GM19328 (cell line): ENCODE measurements at regions not wholly inside any gene's neighbourhood (a gene's known extent, or its start where the extent isn't known, plus 50 kb on each side); places are given as distances from the start of the nearest gene placed in this dataset.

Experiments used
- ATAC-seq: cut with Tn5 transposase; IDR thresholded peaks from one replicate; pipeline ENCODE4 v1.9.1; 2021; ENCODE audit warnings: mild to moderate bottlenecking, moderate library complexity; ENCODE audit not compliant: unreplicated experiment

DNA sequence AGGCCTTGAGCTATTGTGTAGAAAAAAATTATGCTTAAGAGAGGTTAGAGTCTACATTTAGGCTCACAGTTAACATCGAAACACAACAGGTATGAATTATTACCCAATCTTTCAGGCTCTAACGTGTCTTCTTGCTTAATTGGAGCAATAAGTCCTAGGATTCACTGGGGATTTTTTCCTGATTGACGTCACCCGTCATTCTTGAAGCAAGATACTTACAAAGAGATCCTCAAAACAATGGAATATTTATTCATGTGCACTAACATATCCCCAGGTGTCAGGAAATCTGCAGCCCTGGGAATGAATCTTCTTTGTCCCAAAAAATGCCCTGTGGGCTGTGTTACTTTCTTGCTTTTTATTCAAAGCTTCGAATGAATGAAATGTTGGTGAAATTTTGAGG lies 413.5 kb downstream of the NFIB start:
- no peak for ATAC-seq

DNA sequence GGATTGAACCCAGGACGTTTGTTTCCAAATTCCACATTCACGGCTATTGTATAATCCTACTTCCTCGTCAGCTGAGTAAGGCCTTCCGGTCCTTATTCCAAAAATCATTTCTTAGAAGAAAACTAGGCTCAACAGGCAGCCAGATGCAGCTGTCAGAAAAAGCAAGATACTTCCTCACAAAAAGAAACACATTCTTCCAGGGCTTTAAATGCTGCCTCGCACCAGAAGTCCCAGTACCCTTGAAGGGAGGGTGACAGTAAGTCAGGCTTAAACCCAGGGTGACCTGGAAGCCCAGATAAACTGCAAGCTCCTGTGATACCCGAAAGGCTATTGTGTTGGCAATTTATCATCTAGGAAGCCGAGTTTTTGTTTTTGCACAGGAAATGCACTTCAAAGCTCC lies 414.0 kb downstream of the NFIB start:
- ATAC-seq: no peak

DNA sequence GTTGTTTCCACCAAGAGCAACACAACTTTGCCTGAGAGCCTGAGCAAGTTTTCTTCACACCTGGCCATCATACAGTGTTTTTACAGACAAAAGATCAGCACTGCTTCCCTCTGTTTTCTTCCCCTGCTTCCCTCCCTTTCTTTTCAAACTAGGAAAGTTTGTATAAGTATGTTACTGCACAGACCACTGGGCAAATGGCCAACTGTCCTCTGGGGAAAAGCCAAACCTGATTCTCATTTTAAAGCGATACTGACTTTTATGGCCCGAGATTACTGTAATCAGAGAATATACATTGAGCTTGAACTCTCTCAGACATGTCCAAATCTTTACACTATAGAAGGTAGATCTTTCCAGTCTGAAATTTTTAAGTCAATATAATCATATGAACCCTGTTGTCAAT lies 415.0 kb downstream of the NFIB start:
- ATAC-seq: no peak

DNA sequence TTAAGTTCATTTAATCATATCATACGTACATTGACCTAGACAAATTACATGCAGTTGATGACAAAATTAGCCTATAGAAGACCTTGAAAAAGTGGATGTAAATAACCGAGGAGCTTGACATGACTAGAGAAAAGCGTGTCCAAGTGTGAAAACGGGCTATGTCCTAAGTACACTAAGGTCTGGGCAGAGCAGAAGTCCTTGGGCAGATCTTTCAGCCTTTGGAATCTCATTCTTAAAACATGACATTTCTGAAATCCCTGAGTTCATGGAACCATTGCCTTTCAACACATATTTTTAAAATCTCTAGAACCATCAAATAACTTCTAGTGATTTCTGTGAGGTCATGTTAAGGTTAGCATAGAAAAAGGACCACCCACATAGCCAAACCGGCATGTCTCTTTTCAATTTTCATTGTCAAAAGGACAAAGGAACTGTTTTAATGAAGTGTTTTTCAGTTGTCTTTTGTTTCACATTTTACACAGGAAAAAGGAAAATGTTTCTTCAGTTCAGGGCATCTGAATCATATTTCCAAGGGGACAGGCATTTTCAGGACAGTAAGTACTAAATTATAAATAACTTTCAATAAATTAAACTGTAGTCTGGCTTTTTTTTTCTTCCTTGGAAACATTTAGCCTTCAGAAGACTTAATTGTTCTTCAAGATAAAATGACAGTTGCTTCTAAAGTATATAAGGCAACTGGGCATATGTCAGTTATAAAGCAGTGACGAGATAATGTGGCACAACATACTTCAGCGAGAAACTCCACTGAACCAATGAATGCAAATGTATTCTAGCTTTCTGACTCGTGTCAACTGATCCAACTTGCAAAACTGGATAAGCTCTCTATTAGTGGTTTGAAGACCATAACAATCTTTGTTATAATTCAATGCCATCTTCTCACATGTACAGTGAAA lies 416.8 kb downstream of the NFIB start:
- ATAC-seq: no peak

DNA sequence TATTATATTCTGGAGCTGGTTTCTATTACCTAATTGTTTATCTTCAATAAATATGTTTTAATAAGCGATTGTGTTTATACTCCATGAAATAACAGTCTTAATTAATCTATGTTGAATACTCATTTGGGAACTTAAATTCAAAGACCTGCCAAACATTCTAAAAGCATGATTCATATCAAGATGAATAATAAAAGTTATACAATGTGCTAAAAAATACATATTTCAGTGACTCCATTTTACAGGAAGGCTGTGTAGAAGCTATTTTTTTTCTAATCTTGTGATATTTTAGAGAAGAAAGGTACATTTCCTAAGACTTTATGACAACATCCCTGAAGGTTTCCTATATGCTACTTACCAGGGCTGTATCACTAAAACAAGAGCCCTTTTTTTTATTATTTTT lies 417.9 kb downstream of the NFIB start:
- ATAC-seq: no peak

DNA sequence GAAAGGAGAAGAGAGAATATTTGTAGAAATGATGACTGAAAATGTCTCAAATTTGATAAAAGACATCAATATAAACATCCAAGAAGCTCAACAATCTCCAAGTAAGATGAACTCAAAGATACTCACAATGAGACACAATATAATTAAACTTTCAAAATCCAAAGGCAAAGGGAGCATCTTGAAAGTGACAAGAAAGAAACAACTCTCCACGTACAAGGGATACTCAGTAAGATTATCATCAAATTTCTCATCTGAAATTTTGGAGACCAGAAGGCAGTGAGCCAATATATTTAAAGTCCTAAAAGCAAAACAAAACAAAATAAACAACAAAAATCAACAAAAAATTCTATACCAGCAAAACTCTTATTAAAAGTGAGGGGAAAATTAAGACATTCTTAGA lies 428.7 kb downstream of the NFIB start:
- no peak for ATAC-seq

DNA sequence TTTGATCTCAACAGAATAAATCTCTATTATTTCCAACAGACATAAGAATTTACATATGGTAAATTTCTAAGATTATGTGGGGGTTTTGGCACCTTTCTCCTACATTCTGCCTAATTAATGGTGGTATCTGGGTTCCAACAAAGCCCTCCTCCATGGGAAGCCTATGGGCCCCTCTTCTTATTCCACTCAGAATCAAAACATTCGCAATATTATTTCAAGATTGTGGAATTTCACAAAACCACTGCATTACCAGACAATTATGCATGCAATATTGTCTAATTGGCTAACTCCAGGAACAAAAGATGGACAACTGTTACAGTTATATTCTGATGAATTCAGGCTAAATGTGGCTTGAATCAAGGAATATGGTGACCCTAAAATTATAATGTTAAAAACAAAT lies 434.0 kb downstream of the NFIB start:
- ATAC-seq: no peak

DNA sequence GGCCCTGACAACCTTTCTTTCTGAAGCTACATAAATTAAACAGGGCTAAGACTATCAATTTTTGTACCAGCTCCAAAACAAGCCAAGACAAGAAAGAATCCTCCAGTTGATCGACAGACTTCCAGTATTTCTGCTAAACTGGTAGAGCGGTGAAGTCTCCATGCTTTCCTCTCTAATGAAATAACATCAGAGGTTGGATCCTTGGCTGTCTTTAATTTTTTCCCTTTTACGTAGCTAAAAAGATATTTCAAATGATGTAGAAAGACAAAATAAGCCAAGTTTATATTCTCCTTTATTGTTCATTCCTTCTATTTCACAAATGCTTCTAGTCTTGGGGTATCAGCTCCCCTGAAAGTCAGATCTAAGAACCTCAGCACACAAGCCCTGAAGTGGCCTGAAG lies 434.9 kb downstream of the NFIB start:
- no peak for ATAC-seq

DNA sequence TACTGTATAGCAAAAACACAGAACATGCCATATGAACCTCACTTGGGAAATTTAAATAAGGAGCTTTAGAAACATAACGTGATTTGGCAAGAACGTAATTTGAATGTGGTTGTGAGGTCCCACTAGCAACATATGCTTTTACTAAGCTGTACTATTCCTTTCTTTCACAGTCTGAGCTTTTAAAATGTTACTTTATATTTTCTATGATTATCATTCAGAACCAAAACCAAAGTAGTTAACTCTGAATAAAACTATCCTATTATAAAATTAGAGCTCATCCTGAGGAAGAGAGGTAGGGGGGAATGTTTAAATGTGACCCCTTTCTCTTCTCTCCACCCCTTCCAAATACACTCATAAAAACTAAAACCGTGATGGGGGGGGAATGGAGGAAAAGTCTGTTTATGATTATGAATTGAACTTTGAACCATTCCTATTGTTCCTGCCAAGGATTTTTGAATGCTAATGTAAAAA lies 435.7 kb downstream of the NFIB start:
- no peak for ATAC-seq

DNA sequence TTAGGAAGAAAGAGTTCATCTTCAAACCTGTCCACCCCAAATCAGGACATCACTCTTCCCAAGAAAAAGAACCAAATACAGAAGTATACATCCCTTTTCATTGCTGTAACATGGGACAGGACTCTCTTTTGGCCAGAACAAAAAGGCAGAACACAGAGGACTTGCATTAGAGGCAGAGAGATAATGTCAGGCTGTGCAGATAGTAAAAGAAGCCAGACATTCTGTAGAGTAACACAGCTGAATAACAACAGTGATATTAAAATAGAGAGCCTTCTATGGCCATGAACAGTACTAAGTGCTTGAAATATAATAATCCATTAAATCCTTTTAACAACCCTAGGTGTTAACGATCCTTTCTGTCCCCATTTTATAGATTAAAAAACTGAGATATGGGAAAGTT lies 437.2 kb downstream of the NFIB start:
- no peak for ATAC-seq

DNA sequence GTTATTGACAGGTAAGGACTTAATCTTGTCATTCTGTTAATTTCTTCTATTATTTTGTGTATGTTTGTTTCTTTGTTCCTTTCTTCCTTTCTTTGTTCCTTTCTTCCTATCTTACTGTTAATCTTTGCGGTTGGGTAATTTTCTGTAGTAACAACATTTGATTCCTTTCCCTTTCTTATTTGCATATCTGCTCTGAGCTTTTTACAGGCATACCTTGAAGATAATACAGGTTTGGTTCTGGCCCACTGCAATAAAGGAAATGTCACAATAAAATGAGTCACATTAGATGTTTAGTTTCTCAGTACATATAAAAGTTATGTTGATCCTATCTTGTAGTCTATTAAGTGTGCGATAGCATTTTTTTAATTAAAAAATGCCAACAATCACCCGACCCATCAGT lies 440.7 kb downstream of the NFIB start:
- no peak for ATAC-seq

DNA sequence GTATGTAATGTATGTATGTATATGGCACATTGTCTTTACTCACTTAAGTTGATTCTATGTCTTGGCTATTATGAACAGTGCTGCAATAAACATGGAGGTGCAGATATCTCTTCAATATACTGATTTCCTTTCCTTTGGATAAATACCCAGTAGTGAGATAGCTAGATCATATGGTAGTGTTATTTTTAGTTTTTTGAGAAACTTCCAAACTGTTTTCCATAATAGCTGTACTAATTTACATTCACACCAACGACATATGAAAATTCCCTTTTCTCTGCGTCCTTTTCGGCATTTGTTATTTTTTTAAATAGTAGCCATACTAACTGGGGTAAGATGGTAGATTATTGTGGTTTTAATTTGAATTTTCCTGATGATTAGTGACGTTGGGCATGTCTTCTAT lies 445.6 kb downstream of the NFIB start:
- ATAC-seq: no peak

DNA sequence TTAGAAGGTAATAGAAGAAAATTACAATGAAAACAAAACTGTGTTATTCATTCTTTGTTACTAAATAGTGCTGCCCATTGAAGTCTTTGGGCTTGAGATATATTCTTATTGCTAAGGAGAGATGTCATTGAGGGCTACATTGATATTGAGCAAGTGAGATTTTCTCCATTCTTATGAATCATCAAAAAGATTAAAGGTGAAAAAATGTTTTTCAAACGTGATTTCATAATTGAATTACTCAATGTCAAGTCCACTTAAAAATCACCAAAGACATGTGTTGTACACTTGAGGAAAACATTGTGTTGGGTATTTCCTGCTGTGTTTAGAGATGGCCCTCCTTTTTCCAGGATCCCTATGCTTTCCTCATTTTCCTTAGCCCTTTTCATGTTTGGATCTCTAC lies 448.1 kb downstream of the NFIB start:
- no peak for ATAC-seq

DNA sequence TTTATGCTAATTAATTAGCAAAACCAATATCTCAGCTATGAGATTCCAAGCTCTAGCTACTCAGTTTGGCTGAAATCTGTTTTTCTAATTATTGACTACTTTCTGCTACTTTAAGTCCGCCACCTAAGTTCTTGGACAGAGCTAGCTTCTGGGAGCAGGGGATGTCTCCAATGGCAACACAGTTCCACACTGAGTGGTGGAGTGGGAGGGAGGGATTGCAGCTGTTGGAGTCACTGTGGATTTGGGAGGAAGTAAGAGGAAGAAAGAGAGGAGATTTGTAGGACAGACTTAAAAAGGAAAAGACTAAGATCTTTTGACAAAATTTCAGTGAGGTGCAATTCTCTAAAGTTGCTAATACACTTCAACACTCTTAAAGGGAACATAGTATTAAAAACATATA lies 450.8 kb downstream of the NFIB start:
- no peak for ATAC-seq

DNA sequence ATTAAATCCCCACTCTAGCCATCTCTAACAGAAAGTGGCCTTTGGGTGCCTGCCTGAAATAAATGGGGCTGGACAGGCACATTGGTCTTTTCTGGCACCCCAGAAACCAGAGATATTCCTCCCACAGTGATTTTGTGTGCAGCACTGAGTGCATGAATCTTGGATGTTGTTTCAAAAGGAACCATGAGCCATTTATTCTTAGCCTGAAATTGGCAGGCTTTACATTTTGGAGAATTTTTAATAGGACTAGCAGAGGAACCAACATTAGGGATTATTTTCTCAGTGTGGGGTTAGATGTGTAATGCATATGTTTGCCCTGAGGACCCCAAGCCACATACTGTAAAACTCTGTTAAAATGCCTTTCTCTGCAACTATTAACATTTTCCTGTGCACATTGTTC lies 451.3 kb downstream of the NFIB start:
- no peak for ATAC-seq

DNA sequence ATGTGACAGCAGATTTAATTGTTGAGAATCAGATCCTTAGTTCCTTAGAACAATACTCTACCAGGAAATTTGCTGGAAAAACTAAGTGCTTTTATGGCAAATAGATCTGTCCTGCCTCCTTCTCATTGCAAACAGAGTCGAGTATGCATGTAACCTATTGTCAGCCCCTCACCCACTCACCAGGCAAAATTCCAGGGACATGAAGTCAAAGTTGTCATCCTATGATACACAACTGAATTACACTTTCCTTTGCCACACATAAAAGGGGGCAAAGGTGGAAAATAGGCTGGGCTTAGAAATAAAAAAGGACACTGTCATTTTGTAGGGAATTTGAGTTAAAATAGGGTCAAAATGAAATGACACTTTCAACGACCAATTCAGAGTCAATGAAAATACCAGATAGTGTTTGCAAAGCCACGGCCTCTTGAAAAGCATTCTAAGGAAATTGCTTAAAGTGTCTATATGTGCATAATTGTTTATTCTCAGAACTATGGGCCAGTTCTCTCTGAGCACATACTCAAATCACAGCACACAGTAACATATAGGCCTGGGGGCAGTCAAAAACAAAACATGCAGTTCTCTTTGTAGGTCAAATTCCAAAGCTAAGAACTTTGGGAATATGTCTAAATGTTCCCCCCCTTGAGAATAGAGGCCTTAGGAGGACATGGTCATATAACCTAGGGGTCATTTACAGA lies 452.8 kb downstream of the NFIB start:
- no peak for ATAC-seq

DNA sequence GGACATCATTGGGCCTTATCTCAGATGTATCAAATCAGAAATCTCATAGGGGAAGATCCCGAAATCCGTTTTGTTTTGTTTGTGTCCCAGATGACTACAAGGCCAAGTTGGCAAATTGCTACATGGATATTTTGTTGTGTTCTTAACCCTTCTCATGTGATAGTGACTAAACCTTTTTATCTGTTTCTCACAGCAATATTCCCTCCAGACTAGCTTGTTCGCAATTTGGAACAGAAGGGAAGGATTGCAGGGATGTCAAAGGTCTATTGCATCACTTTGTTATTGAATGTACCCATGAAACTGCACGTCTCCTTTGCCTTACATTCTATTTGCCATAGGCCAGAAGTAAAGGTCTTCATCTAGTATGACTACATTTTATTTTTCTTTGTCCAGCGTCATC lies 453.9 kb downstream of the NFIB start:
- ATAC-seq: no peak

DNA sequence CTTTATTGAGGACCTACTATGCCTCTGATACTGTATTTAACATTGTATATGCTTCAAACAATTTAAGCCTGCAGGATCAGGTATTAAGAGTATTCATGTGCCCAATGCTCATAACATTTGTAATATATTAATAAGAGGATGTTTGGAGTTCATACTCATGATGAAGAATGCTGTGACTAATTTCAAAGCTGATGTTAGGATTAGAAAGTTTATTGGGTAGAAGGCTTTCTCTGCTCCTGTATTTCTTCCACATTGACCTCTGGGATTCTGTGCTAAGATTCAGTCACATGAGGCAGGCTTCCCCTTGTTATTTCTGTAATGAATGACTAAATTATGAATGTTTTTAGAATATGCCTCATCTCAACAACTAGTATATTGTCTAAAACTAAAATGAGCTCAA lies 456.4 kb downstream of the NFIB start:
- ATAC-seq: no peak

DNA sequence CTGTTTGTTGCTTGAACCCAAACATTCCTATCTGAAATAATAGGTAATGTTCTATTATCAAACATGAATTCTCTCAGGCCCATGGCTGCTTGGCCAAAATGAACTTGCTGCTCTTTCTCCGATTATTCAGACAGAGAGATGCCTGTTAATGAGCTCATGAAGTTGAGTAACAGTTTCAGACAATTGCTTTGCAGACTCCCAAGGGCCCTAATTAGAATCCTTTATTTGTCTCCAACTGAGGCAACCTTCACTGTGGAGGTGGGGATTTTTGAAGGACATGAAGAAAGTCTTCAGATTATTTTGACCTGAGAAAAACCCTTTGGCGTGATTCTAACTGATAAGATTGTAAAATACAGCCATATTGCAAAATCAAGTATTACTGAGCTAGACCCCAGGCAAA lies 466.7 kb downstream of the NFIB start:
- no peak for ATAC-seq

DNA sequence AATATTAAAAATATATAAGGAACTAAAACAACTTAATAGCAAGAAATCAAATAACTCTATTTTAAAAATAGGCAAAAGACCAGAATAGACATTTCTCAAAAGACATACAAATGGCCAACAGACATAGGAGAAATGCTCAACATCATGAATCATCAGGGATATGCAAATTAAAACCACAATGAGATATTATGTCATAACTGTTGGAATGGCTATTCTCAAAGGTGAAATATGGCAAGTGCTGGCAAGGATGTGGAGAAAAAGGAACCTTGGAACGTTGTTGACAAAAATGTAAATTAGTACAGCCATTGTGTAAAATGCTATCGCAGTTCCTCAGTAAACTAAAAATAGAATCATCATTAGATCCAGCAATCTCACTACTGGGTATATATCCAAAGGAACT lies 468.5 kb downstream of the NFIB start:
- ATAC-seq: no peak

DNA sequence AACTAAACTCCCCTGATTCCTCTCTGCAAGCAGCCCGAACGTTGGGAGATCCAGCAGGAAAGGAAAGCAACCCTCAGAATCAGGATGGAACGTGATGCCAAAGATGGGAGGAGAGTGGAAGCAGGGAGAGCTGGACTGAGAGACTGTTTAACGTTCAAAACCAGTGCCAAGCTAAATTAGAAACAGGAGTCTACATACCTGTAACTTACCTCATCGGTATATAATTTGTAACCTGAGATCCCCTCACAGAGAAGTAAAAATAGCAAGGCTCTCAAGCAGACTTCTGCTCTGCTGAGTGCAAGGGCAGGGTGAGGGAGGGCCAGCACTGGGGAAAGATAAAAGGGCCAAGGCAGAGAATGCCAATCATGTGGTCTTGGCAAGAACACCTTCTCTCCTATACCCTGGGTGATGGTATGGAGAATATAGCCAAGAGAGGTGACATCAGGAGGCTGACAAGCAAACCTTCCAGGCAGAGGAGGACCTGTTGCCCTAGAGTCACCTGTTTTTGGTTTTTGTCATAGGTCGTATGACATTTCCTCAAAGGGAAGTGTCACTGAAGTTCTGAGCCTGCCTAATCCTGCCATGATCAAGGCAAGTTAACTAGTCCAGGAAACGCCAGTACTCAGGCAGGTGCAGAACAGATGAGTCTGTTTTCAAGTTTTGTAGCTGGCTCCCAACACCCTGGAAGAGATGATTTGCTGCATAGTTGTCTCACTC lies 472.0 kb downstream of the NFIB start:
- ATAC-seq: no peak

DNA sequence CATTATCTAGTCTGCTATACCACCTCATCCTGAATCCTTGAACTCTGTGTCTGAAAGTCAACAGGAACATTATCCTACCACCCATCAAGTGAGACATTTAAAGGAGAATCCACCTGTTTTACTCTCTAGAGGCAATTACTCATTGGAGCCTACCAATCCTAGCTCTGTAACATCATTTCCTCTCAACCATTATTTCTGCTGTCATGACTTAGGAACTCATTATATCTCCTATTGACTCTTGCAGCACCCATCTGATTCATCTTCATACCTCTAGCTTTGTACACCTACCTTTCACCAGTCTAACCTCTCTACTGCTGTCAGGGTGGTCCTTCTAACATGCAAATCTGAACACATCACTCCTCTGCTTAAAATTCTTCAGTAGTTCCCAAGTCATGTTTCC lies 481.5 kb downstream of the NFIB start:
- no peak for ATAC-seq
